ENCODE measurements at regions not wholly inside any gene's neighbourhood (a gene's known extent, or its start where the extent isn't known, plus 50 kb on each side); places are given as distances from the start of the nearest gene placed in this dataset.

DNA sequence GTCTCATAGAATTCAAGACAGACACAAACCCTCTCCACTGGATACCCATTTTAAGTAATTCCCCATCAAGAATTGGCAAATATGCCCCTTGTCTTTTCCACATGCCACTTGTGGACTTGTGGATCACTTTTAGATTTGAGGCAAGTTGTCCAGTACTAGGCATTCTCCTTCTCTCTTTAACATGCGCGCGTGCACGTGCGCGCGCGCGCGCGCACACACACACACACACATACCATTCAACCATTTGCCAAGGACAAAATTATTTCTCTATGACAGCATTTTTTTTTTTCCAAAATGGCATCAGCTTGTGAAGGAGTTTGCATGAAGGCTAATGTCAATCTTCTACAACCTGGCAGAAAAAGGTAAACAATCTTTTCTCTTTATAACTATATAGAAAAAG, 1325.7 kb upstream of the IGFBP7 start (continued):
- no peak for TF ChIP-seq ZNF510 (tag by site-specific recombination; IDR thresholded peaks at IDR 0.05; ENCODE audit: insufficient replicate concordance)
- TF ChIP-seq ZNF157 (tag by site-specific recombination; IDR thresholded peaks at IDR 0.05) = no peak
- no peak for TF ChIP-seq ZNF792 (tag by site-specific recombination; IDR thresholded peaks at IDR 0.05)
- TF ChIP-seq, protein P1, sequence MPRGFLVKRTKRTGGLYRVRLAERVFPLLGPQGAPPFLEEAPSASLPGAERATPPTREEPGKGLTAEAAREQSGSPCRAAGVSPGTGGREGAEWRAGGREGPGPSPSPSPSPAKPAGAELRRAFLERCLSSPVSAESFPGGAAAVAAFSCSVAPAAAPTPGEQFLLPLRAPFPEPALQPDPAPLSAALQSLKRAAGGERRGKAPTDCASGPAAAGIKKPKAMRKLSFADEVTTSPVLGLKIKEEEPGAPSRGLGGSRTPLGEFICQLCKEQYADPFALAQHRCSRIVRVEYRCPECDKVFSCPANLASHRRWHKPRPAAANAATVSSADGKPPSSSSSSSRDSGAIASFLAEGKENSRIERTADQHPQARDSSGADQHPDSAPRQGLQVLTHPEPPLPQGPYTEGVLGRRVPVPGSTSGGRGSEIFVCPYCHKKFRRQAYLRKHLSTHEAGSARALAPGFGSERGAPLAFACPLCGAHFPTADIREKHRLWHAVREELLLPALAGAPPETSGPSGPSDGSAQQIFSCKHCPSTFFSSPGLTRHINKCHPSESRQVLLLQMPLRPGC (tag by site-specific recombination; IDR thresholded peaks at IDR 0.05) = no peak
- no peak for TF ChIP-seq ZNF664 (tag by site-specific recombination; IDR thresholded peaks at IDR 0.05)
- TF ChIP-seq, protein P2, sequence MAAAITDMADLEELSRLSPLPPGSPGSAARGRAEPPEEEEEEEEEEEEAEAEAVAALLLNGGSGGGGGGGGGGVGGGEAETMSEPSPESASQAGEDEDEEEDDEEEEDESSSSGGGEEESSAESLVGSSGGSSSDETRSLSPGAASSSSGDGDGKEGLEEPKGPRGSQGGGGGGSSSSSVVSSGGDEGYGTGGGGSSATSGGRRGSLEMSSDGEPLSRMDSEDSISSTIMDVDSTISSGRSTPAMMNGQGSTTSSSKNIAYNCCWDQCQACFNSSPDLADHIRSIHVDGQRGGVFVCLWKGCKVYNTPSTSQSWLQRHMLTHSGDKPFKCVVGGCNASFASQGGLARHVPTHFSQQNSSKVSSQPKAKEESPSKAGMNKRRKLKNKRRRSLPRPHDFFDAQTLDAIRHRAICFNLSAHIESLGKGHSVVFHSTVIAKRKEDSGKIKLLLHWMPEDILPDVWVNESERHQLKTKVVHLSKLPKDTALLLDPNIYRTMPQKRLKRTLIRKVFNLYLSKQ (tag by site-specific recombination; IDR thresholded peaks at IDR 0.05; ENCODE audit: borderline replicate concordance) = no peak

DNA sequence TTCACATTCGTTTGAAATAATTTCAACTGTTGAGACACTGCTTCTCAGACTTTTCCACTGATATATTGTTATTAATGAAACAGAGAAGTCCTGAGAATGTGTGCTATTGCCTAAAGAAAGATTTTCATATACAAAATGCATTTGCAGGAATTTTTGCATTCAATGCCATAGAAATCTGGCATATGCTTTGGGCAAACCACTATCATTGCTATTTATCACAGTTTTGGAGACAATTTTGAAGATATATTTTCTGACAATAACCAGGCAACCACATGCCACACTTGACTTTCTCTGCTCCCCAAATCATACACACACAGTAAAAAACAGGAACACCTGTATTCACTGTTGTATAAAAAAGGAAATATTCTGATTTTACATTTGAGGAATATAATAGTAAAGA, 1303.7 kb upstream of the IGFBP7 start:
- TF ChIP-seq, protein P3, sequence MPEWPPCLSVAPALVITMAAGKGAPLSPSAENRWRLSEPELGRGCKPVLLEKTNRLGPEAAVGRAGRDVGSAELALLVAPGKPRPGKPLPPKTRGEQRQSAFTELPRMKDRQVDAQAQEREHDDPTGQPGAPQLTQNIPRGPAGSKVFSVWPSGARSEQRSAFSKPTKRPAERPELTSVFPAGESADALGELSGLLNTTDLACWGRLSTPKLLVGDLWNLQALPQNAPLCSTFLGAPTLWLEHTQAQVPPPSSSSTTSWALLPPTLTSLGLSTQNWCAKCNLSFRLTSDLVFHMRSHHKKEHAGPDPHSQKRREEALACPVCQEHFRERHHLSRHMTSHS (tag by site-specific recombination; IDR thresholded peaks at IDR 0.05) = no peak
- no peak for TF ChIP-seq BCL11A (tag by site-specific recombination; IDR thresholded peaks at IDR 0.05; ENCODE audit: low read depth)
- TF ChIP-seq ZFP3 (tag by site-specific recombination; IDR thresholded peaks at IDR 0.05; ENCODE audit: low read depth) = no peak
- TF ChIP-seq, protein P4, sequence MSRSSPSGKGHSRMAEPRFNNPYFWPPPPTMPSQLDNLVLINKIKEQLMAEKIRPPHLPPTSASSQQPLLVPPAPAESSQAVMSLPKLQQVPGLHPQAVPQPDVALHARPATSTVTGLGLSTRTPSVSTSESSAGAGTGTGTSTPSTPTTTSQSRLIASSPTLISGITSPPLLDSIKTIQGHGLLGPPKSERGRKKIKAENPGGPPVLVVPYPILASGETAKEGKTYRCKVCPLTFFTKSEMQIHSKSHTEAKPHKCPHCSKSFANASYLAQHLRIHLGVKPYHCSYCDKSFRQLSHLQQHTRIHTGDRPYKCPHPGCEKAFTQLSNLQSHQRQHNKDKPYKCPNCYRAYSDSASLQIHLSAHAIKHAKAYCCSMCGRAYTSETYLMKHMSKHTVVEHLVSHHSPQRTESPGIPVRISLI (tag by site-specific recombination; IDR thresholded peaks at IDR 0.05) = no peak
- POLR2A ChIA-PET = no interaction called here
- CTCF ChIA-PET = no interaction called here
- Histone ChIP-seq H3K9me3 (ENCODE audit: control insufficient read depth, insufficient read depth, low read depth, low read length) (no peaks in the 10 kb centered on the region), H3K4me1 (ENCODE audit: control insufficient read depth, insufficient read depth, low read length) (no peaks in the 10 kb centered on the region), H3K36me3 (ENCODE audit: control insufficient read depth in 2 of 2, insufficient read depth in 1 of 2, low read length in 2 of 2) (no peaks in the 10 kb centered on the region), H3K4me3 (ENCODE audit: low read depth, low read length) (no peak overlapping the region), H3K27ac (ENCODE audit: extremely low read depth, low read depth, low read length) (no peak overlapping the region)

DNA sequence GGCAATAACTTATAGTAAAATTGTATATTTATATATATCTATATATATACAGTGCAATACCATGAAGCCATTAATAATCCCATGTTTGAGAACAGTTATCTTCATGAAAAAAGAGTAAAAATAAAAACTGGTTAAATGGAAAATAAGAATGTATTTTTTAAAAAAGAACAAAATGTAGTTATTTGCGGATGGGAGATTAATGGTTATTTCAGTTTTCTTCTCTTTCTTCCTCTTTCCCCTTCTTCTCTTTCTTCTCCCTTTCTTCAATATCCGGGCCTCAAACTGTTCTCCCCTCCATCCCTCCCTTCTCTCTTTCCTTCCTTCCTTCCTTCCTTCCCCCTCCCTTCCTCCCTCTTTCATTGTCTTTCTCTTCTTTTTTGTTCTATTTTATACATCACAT, 1301.7 kb upstream of the IGFBP7 start:
- H3K36me3 ChIP-seq (ENCODE audit: control insufficient read depth in 2 of 2, insufficient read depth in 1 of 2, low read length in 2 of 2) = no peaks in the 10 kb centered on the region
- no peaks in the 10 kb centered on the region for H3K4me1 ChIP-seq (ENCODE audit: control insufficient read depth, insufficient read depth, low read length)
- H3K9me3 ChIP-seq (ENCODE audit: control insufficient read depth, insufficient read depth, low read depth, low read length) = no peaks in the 10 kb centered on the region
- H3K4me3 ChIP-seq (ENCODE audit: low read depth, low read length) = no peak overlapping the region
- TF ChIP-seq, protein P5, sequence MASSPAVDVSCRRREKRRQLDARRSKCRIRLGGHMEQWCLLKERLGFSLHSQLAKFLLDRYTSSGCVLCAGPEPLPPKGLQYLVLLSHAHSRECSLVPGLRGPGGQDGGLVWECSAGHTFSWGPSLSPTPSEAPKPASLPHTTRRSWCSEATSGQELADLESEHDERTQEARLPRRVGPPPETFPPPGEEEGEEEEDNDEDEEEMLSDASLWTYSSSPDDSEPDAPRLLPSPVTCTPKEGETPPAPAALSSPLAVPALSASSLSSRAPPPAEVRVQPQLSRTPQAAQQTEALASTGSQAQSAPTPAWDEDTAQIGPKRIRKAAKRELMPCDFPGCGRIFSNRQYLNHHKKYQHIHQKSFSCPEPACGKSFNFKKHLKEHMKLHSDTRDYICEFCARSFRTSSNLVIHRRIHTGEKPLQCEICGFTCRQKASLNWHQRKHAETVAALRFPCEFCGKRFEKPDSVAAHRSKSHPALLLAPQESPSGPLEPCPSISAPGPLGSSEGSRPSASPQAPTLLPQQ (tag by site-specific recombination; IDR thresholded peaks at IDR 0.05) = no peak
- TF ChIP-seq, protein P6, sequence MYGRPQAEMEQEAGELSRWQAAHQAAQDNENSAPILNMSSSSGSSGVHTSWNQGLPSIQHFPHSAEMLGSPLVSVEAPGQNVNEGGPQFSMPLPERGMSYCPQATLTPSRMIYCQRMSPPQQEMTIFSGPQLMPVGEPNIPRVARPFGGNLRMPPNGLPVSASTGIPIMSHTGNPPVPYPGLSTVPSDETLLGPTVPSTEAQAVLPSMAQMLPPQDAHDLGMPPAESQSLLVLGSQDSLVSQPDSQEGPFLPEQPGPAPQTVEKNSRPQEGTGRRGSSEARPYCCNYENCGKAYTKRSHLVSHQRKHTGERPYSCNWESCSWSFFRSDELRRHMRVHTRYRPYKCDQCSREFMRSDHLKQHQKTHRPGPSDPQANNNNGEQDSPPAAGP (tag by site-specific recombination; IDR thresholded peaks at IDR 0.05) = no peak
- no peak for TF ChIP-seq ZNF792 (tag by site-specific recombination; IDR thresholded peaks at IDR 0.05)
- no peak for TF ChIP-seq ZNF529 (tag by site-specific recombination; IDR thresholded peaks at IDR 0.05; ENCODE audit: insufficient replicate concordance)
- TF ChIP-seq EGR2 (tag by site-specific recombination; IDR thresholded peaks at IDR 0.05; ENCODE audit: low read depth) = no peak
- TF ChIP-seq ZBTB17 (tag by site-specific recombination; IDR thresholded peaks at IDR 0.05) = no peak
- no peak for TF ChIP-seq HOXC10 (CRISPR knock-in tag; IDR thresholded peaks at IDR 0.05)
- no peak for TF ChIP-seq ZNF548 (tag by site-specific recombination; IDR thresholded peaks at IDR 0.05)
- TF ChIP-seq, protein P4 (tag by site-specific recombination; IDR thresholded peaks at IDR 0.05) = no peak
- TF ChIP-seq ZNF24 (tag by site-specific recombination; IDR thresholded peaks at IDR 0.05) = no peak
- no peak for TF ChIP-seq ZNF2 (tag by site-specific recombination; IDR thresholded peaks at IDR 0.05)
- TF ChIP-seq ZNF19 (tag by site-specific recombination; IDR thresholded peaks at IDR 0.05; ENCODE audit: low read depth) = no peak
- TF ChIP-seq, protein P7, sequence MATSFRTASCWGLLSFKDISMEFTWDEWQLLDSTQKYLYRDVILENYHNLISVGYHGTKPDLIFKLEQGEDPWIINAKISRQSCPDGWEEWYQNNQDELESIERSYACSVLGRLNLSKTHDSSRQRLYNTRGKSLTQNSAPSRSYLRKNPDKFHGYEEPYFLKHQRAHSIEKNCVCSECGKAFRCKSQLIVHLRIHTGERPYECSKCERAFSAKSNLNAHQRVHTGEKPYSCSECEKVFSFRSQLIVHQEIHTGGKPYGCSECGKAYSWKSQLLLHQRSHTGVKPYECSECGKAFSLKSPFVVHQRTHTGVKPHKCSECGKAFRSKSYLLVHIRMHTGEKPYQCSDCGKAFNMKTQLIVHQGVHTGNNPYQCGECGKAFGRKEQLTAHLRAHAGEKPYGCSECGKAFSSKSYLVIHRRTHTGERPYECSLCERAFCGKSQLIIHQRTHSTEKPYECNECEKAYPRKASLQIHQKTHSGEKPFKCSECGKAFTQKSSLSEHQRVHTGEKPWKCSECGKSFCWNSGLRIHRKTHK (tag by site-specific recombination; IDR thresholded peaks at IDR 0.05) = no peak
- TF ChIP-seq ZNF404 (tag by site-specific recombination; IDR thresholded peaks at IDR 0.05) = no peak
- ChIA-PET POLR2A (no interaction called here), CTCF (no interaction called here)
- H3K27ac ChIP-seq (ENCODE audit: extremely low read depth, low read depth, low read length) = no peak overlapping the region
